Muscle of leg (tissue), 3 donors: ENCODE measurements at regions not wholly inside any gene's neighbourhood (a gene's known extent, or its start where the extent isn't known, plus 50 kb on each side); places are given as distances from the start of the nearest gene placed in this dataset.

ENCODE experiments used
- DNase-seq: peaks from one replicate; pipeline ENCODE4 v3.0.0; 2013
- H3K27ac ChIP-seq: one replicate; pipeline ENCODE4 v1.5.1; 2013; ENCODE audit warnings: mild to moderate bottlenecking, low read length, control low read depth
- H3K27me3 ChIP-seq: one replicate; pipeline ENCODE4 v1.6.1; 2013; ENCODE audit warnings: low read length; ENCODE audit not compliant: control insufficient read depth, insufficient read depth
- H3K36me3 ChIP-seq: one replicate; pipeline ENCODE4 v1.6.1; 2013; ENCODE audit warnings: low read length; ENCODE audit not compliant: control insufficient read depth, insufficient read depth
- H3K4me1 ChIP-seq: one replicate; pipeline ENCODE4 v1.6.1; 2013; ENCODE audit warnings: low read length; ENCODE audit not compliant: control insufficient read depth, insufficient read depth
- H3K4me3 ChIP-seq: one replicate; pipeline ENCODE4 v1.5.1; 2013; ENCODE audit warnings: low read length, control low read depth
- H3K9me3 ChIP-seq: replicated peaks from 2 replicates; pipeline ENCODE4 v1.6.1; 2013; ENCODE audit warnings: low read depth, low read length; ENCODE audit not compliant: control insufficient read depth
- WGBS: methylation state at CpG from one replicate; pipeline ENCODE4 v1.1.5; 2013; ENCODE audit warnings: missing lambda C conversion rate; ENCODE audit not compliant: insufficient coverage; 5-methylcytosine and 5-hydroxymethylcytosine counted together

- H3K4me1 ChIP-seq: no peaks in the 10 kb centered on the region
- H3K36me3 ChIP-seq: no peaks in the 10 kb centered on the region
- no peak overlapping the region for H3K4me3 ChIP-seq
- no peak overlapping the region for H3K27ac ChIP-seq
- DNase-seq: no peak
- H3K9me3 ChIP-seq: no peaks in the 10 kb centered on the region
- no CpG with 5 or more reads among the region's 4 CpGs for WGBS
- H3K27me3 ChIP-seq: no peaks in the 10 kb centered on the region
These were observed 727.8 kb downstream of the GBE1 start for GRCh38 chr3:81033684-81034083.

DNA sequence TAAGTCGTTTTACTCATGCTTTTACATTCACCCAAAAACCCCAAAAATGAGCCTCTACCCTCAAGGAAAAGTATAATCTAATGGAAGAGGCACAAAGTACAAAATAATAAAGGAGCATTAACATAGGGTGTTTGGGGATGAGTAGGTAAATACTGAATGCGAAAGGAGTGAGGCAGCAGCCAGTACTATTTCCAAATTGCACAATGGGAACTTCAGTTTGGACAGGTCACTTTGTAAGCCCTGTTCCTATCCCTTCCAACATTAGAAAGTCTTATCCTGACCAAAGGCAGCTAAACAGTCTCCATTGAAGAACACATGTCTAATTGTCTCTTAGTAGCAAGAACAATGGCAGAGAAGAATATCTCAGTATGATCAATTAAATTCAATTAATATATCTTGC lies 728.3 kb downstream of the GBE1 start:
- H3K4me3 ChIP-seq: no peak overlapping the region
- no peaks in the 10 kb centered on the region for H3K27me3 ChIP-seq
- no peaks in the 10 kb centered on the region for H3K36me3 ChIP-seq
- no peak for DNase-seq
- no peaks in the 10 kb centered on the region for H3K9me3 ChIP-seq
- WGBS: 100% methylated on average over 1 of the region's 2 CpGs
- no peaks in the 10 kb centered on the region for H3K4me1 ChIP-seq
- H3K27ac ChIP-seq: no peak overlapping the region

GRCh38 chr3:81029861-81030260 lies 731.6 kb downstream of the GBE1 start:
- Histone ChIP-seq H3K4me1 (no peaks in the 10 kb centered on the region), H3K9me3 (no peaks in the 10 kb centered on the region), H3K27me3 (no peaks in the 10 kb centered on the region), H3K36me3 (no peaks in the 10 kb centered on the region), H3K27ac (no peak overlapping the region), H3K4me3 (no peak overlapping the region)
- DNase-seq: no peak
- WGBS: no CpG with 5 or more reads among the region's 2 CpGs

- DNase-seq: no peak
- no peaks in the 10 kb centered on the region for H3K4me1 ChIP-seq
- H3K36me3 ChIP-seq: no peaks in the 10 kb centered on the region
- no CpG with 5 or more reads among the region's 1 CpG for WGBS
- no peak overlapping the region for H3K27ac ChIP-seq
- no peaks in the 10 kb centered on the region for H3K27me3 ChIP-seq
- H3K4me3 ChIP-seq: no peak overlapping the region
- peaks cover 3% of the 10 kb centered on the region for H3K9me3 ChIP-seq
These were observed 734.1 kb downstream of the GBE1 start for GRCh38 chr3:81027344-81027743.

- WGBS: 100% methylated on average over 4 of the region's 7 CpGs
- Histone ChIP-seq H3K27ac (no peak overlapping the region), H3K4me3 (no peak overlapping the region), H3K36me3 (no peaks in the 10 kb centered on the region), H3K9me3 (peaks cover 3% of the 10 kb centered on the region), H3K27me3 (no peaks in the 10 kb centered on the region), H3K4me1 (no peaks in the 10 kb centered on the region)
- DNase-seq: no peak
These were observed 736.9 kb downstream of the GBE1 start for GRCh38 chr3:81024560-81024959.

DNA sequence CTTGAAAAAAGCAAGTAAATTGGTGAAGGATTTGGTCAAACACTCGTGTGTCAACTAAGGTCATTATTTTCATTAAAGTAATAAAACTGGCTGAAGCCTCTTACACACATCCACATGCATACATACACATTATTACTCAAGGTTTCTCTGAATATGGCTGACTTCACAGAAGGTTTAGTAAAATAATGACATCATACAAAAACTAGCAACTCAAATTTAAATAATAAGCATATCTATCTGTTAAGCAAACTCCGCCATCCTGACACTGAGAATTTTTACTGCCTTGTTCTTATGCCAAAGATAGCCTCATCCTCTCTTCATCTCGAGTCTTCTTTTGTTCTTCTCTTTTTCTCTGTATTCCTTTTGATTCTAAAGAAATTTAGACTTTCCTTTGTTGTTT lies 739.1 kb downstream of the GBE1 start:
- Histone ChIP-seq H3K36me3 (no peaks in the 10 kb centered on the region), H3K27me3 (no peaks in the 10 kb centered on the region), H3K27ac (no peak overlapping the region), H3K4me1 (no peaks in the 10 kb centered on the region), H3K4me3 (no peak overlapping the region), H3K9me3 (peaks cover 3% of the 10 kb centered on the region)
- DNase-seq: no peak
- no CpG with 5 or more reads among the region's 3 CpGs for WGBS

GRCh38 chr3:81013360-81013759 lies 748.1 kb downstream of the GBE1 start:
- Histone ChIP-seq H3K4me1 (no peaks in the 10 kb centered on the region), H3K27ac (no peak overlapping the region), H3K9me3 (peaks cover 5% of the 10 kb centered on the region), H3K4me3 (no peak overlapping the region), H3K36me3 (no peaks in the 10 kb centered on the region), H3K27me3 (no peaks in the 10 kb centered on the region)
- DNase-seq: no peak
- WGBS: 60% methylated on average over 1 of the region's 2 CpGs

DNA sequence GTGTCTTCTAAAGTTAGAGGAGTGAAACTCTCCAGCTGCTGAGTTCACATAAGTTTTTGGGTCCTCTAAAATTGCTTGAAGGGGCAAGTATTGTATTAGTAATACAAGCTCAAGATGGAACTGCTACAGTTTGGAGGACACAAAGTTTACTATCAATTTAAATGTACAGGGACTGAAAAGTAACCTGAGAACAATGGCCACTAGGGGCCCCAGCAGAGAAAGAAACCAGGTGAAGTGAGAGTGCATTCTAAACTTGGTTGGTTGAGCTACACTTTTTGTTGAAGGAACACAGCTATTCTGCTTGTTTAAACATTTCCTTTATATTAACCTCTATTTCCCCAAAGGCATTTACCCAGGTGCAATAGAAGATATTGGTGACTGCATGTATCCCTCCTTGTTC lies 755.5 kb downstream of the GBE1 start:
- DNase-seq: no peak
- H3K36me3 ChIP-seq: no peaks in the 10 kb centered on the region
- no peak overlapping the region for H3K4me3 ChIP-seq
- peaks cover 8% of the 10 kb centered on the region for H3K9me3 ChIP-seq
- H3K27ac ChIP-seq: no peak overlapping the region
- no peaks in the 10 kb centered on the region for H3K27me3 ChIP-seq
- H3K4me1 ChIP-seq: no peaks in the 10 kb centered on the region

- WGBS: 60% methylated on average over 2 of the region's 4 CpGs
- no peaks in the 10 kb centered on the region for H3K27me3 ChIP-seq
- no peak overlapping the region for H3K27ac ChIP-seq
- no peak for DNase-seq
- no peaks in the 10 kb centered on the region for H3K4me1 ChIP-seq
- H3K4me3 ChIP-seq: no peak overlapping the region
- peaks cover 4% of the 10 kb centered on the region for H3K9me3 ChIP-seq
- H3K36me3 ChIP-seq: no peaks in the 10 kb centered on the region
These were observed 757.6 kb downstream of the GBE1 start for GRCh38 chr3:81003817-81004216.

DNA sequence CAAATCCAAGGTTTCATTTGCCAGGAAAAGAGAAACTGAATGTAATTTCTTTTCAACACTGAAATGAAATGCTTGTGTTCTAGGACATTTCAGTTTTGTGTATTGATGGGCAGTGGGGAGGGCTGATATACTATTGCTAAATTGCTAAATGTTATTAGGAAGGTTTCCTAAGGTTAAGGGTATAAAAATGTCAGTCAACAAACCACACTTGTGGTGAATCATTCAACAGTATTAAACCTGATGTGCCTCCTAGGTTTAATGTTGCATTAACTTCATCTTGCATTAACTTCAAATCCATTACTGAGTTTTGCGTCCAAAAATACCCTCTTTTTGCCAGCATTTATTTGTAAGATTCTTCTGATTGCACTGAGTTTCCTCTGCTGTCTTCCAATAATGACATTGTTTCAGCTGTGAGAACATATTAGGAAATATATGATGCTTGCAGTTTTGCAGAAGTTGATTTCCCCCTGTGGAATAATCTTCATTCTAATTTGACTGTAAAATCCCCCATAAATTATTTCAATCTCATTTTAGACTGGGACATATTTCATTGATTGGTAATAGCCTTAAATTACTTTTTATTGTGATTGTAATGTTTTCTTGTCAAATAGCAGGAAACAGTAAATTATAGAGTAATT lies 758.3 kb downstream of the GBE1 start:
- Histone ChIP-seq H3K36me3 (no peaks in the 10 kb centered on the region), H3K4me1 (no peaks in the 10 kb centered on the region), H3K27ac (no peak overlapping the region), H3K27me3 (no peaks in the 10 kb centered on the region), H3K9me3 (peaks cover 4% of the 10 kb centered on the region), H3K4me3 (no peak overlapping the region)
- no peak for DNase-seq
- no CpG with 5 or more reads among the region's 1 CpG for WGBS

GRCh38 chr3:80999481-80999880 lies 762.0 kb downstream of the GBE1 start:
- WGBS: no CpG with 5 or more reads among the region's 1 CpG
- Histone ChIP-seq H3K36me3 (no peaks in the 10 kb centered on the region), H3K4me3 (no peak overlapping the region), H3K9me3 (no peaks in the 10 kb centered on the region), H3K27me3 (no peaks in the 10 kb centered on the region), H3K4me1 (no peaks in the 10 kb centered on the region), H3K27ac (no peak overlapping the region)
- no peak for DNase-seq
